Activated effector memory CD4-positive, alpha-beta T cell treated with anti-CD3 and anti-CD28 coated beads, Interleukin-2, amount 50 U/mL, for 16 hours (primary cell): ENCODE measurements at regions not wholly inside any gene's neighbourhood (a gene's known extent, or its start where the extent isn't known, plus 50 kb on each side); places are given as distances from the start of the nearest gene placed in this dataset.
A peak's percentile ranks its signal among the peaks of the same experiment; 100 is the strongest.
"Not testable (repeated sequence)": the region's sequence is repeated elsewhere in the genome, so short reads cannot be mapped to it uniquely, and the experiment has no call there.

Experiments
- DNase-seq: peaks from one replicate; pipeline ENCODE4 v3.0.0-alpha.2; 2020

GRCh38 chr4:141290771-141291170 is 70.1 kb downstream of the ZNF330 start:
- no peak for DNase-seq

- no peak for DNase-seq
Measured at GRCh38 chr4:141294306-141294705, 73.6 kb downstream of the ZNF330 start.

GRCh38 chr4:141301216-141301615 is 80.5 kb downstream of the ZNF330 start:
- no peak for DNase-seq

- no peak for DNase-seq
Measured at GRCh38 chr4:141302924-141303323, 82.2 kb downstream of the ZNF330 start.

- no peak for DNase-seq
Measured at GRCh38 chr4:141304346-141304745, 83.7 kb downstream of the ZNF330 start.

- no peak for DNase-seq
Measured at GRCh38 chr4:141306331-141306730, 85.6 kb downstream of the ZNF330 start.

- peak; percentile 76 for DNase-seq
Measured at GRCh38 chr4:141307241-141307689, 86.6 kb downstream of the ZNF330 start.

GRCh38 chr4:141309874-141310273 is 89.2 kb downstream of the ZNF330 start:
- no peak for DNase-seq

- DNase-seq: no peak
Measured at GRCh38 chr4:141311246-141312204, 90.8 kb downstream of the ZNF330 start.

GRCh38 chr4:141314627-141315026 is 93.9 kb downstream of the ZNF330 start:
- no peak for DNase-seq

- no peak for DNase-seq
Measured at GRCh38 chr4:141328560-141329173, 108.0 kb downstream of the ZNF330 start.

GRCh38 chr4:141329174-141329569 is 108.5 kb downstream of the ZNF330 start:
- DNase-seq: no peak

GRCh38 chr4:141330616-141331015 is 109.9 kb downstream of the ZNF330 start:
- no peak for DNase-seq

GRCh38 chr4:141331534-141332358 is 111.1 kb downstream of the ZNF330 start:
- no peak for DNase-seq

- DNase-seq: not testable (repeated sequence)
Measured at GRCh38 chr4:141332359-141333181, 111.9 kb downstream of the ZNF330 start.

- DNase-seq: not testable (repeated sequence)
Measured at GRCh38 chr4:141333456-141334230, 112.9 kb downstream of the ZNF330 start.

GRCh38 chr4:141335166-141335565 is 114.5 kb downstream of the ZNF330 start:
- no peak for DNase-seq

- DNase-seq: no peak
Measured at GRCh38 chr4:141338238-141338637, 117.5 kb downstream of the ZNF330 start.

- DNase-seq: no peak
Measured at GRCh38 chr4:141339391-141339790, 118.7 kb downstream of the ZNF330 start.

- DNase-seq: no peak
Measured at GRCh38 chr4:141339966-141340365, 119.3 kb downstream of the ZNF330 start.

- no peak for DNase-seq
Measured at GRCh38 chr4:141340458-141340857, 119.8 kb downstream of the ZNF330 start.
